Activated naive CD8-positive, alpha-beta T cell (primary cell): ENCODE measurements at regions not wholly inside any gene's neighbourhood (a gene's known extent, or its start where the extent isn't known, plus 50 kb on each side); places are given as distances from the start of the nearest gene placed in this dataset.

Experiments used
- H3K27ac Mint-ChIP-seq: one replicate; pipeline ENCODE4 v1.8.0; 2021; ENCODE audit warnings: mixed read lengths
- H3K27me3 Mint-ChIP-seq: one replicate; pipeline ENCODE4 v1.8.0; 2021; ENCODE audit warnings: mixed read lengths
- H3K36me3 Mint-ChIP-seq: one replicate; pipeline ENCODE4 v1.8.0; 2021; ENCODE audit warnings: mixed read lengths
- H3K4me1 Mint-ChIP-seq: one replicate; pipeline ENCODE4 v1.8.0; 2021; ENCODE audit warnings: low read depth, mixed read lengths
- H3K4me3 Mint-ChIP-seq: one replicate; pipeline ENCODE4 v1.8.0; 2021; ENCODE audit warnings: mild to moderate bottlenecking, mixed read lengths
- H3K9me3 Mint-ChIP-seq: one replicate; pipeline ENCODE4 v1.8.0; 2021; ENCODE audit warnings: low read depth, mixed read lengths

GRCh38 chr10:78685466-78686103 lies 383.2 kb upstream of the ZMIZ1 start:
- Mint-ChIP-seq H3K36me3 (peaks cover 5% of the 10 kb centered on the region), H3K27ac (no peak overlapping the region), H3K4me3 (no peak overlapping the region), H3K4me1 (no peaks in the 10 kb centered on the region), H3K27me3 (peaks cover 9% of the 10 kb centered on the region), H3K9me3 (no peaks in the 10 kb centered on the region)

DNA sequence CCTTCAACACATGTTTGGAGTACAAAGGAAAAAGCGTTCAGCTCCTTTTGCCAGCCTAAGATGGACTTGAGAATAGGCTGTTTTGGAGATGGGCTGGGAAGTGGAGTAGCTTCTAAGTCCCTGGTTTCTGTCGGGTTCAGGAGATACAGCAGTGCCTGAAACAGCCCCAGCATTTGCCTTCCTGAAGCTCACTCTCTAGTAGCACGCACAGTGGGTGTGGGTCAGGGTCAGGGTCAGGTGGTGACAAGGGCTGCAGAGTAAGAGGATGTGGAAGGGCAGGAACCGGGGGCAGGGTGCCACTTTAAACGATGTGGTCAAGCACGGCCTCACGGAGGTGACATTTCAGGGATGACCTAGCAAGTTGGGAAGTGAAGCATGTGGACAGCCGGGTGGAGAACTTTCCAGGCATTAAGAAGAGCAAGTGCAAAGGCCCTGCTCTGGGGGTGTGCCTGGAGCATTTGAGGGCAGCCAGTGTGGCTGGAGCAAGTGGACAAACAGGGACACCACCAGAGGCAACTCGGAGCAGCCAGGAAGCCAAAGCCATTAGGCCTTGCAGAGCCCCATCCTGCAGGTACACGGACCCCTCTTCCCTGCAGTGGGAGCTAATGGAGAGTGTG lies 382.2 kb upstream of the ZMIZ1 start:
- Mint-ChIP-seq H3K9me3 (no peaks in the 10 kb centered on the region), H3K27ac (no peak overlapping the region), H3K36me3 (no peaks in the 10 kb centered on the region), H3K27me3 (peaks cover 4% of the 10 kb centered on the region), H3K4me3 (no peak overlapping the region), H3K4me1 (no peaks in the 10 kb centered on the region)

- no peaks in the 10 kb centered on the region for H3K4me1 Mint-ChIP-seq
- H3K27me3 Mint-ChIP-seq = peaks cover 4% of the 10 kb centered on the region
- no peak overlapping the region for H3K27ac Mint-ChIP-seq
- H3K4me3 Mint-ChIP-seq = no peak overlapping the region
- no peaks in the 10 kb centered on the region for H3K9me3 Mint-ChIP-seq
- no peaks in the 10 kb centered on the region for H3K36me3 Mint-ChIP-seq
Measured at GRCh38 chr10:78687626-78688025, 381.1 kb upstream of the ZMIZ1 start.

- Mint-ChIP-seq H3K27ac (no peak overlapping the region), H3K27me3 (peaks cover 2% of the 10 kb centered on the region), H3K9me3 (no peaks in the 10 kb centered on the region), H3K4me3 (no peak overlapping the region), H3K4me1 (no peaks in the 10 kb centered on the region), H3K36me3 (no peaks in the 10 kb centered on the region)
Measured at GRCh38 chr10:78688230-78688900, 380.4 kb upstream of the ZMIZ1 start.

GRCh38 chr10:78688901-78689583 lies 379.7 kb upstream of the ZMIZ1 start:
- H3K9me3 Mint-ChIP-seq = no peaks in the 10 kb centered on the region
- H3K4me1 Mint-ChIP-seq = no peaks in the 10 kb centered on the region
- H3K4me3 Mint-ChIP-seq = no peak overlapping the region
- no peaks in the 10 kb centered on the region for H3K27me3 Mint-ChIP-seq
- H3K36me3 Mint-ChIP-seq = no peaks in the 10 kb centered on the region
- H3K27ac Mint-ChIP-seq = no peak overlapping the region

GRCh38 chr10:78689584-78689935 lies 379.2 kb upstream of the ZMIZ1 start:
- Mint-ChIP-seq H3K27ac (no peak overlapping the region), H3K4me3 (no peak overlapping the region), H3K27me3 (no peaks in the 10 kb centered on the region), H3K36me3 (no peaks in the 10 kb centered on the region), H3K9me3 (no peaks in the 10 kb centered on the region), H3K4me1 (no peaks in the 10 kb centered on the region)

DNA sequence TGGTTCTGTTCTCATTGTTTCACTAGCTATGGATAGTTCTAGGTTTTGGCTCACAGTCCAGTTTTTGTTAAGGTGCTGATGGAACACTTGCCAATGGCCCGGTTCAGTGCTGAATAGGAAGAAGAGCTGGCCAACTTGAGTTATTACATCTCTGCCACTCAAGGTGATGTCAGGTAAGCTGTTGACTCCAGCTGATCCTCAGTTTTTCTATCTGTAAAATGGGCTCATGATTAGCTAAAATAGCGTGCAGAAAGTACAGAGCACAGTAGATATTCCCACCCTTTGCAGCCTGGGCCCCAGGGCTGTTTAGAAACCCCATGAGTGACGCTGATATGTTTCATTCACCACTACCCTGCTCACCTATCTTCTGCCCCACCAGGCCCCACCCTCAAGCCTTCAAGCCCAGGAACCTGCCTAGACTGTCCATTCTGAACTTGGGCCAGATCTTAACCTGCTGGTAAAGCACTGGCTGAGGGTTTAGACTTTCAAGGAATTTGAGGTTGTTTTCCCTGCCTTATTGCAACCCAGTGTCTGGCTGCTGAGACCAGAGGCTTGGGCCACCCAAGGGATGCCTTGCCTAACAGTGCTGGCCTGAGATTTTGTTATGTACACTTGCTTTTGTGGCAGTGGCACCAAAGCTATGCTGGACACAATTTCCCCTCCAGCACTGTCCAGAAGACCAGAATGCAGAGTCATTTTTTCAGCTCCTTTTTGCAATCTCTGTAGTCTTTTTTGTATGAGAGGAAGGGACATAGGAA lies 378.2 kb upstream of the ZMIZ1 start:
- Mint-ChIP-seq H3K9me3 (no peaks in the 10 kb centered on the region), H3K36me3 (no peaks in the 10 kb centered on the region), H3K4me3 (no peak overlapping the region), H3K4me1 (no peaks in the 10 kb centered on the region), H3K27ac (no peak overlapping the region), H3K27me3 (no peaks in the 10 kb centered on the region)

DNA sequence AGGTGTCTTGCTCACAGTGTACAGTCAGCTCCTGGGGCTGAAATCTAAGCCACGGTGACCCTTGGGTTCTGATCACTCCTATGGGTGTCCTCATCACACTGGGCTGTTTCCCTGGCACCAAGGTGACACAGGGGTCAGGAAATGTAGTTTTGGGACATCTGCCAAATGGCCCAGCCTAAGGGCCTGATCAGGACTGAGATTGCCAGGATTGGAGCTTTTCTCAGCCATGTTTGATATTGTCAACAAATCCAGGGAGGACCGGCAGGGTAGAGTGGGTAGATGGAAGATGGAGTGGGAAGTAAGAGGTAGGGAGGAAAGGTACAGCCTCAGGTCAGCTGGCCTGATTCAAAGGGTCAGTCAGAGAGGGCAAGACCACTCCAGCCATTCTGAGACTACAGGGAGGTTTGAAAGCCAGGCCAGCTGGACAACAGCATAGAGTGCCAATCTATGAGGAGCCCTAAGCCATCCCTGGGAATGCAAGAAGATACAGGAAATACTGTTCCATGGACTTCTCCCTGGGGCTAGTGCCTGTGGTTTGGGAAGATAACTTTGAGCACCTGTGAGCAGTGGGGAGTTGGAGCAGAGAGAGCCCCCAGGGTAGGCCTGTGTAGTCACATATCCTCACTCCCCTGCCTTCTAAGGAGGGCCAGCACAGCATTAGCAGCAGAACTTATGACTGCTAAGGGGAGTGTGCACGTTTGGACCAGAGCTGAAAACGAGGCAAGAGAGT lies 377.3 kb upstream of the ZMIZ1 start:
- no peaks in the 10 kb centered on the region for H3K9me3 Mint-ChIP-seq
- no peak overlapping the region for H3K4me3 Mint-ChIP-seq
- H3K36me3 Mint-ChIP-seq = no peaks in the 10 kb centered on the region
- H3K27ac Mint-ChIP-seq = no peak overlapping the region
- H3K27me3 Mint-ChIP-seq = no peaks in the 10 kb centered on the region
- H3K4me1 Mint-ChIP-seq = no peaks in the 10 kb centered on the region

DNA sequence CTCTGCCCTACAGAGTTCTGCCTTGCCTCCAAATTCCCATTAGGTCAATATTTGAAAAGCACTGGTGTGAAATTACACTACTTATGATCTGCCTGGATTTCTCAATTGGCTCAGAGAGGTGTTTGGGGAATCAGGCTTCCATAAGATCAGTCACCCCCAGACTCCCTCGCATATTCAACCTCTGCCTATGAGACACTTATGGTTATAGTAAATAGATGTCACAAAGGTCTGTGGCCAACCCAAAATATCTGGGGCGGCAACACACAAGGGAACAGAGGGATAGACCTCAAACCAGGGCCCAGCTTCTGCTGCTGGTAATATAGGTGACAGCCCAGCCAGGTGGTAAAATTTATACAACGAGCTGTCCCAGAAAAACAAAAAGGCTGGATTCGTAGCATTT lies 376.7 kb upstream of the ZMIZ1 start:
- no peak overlapping the region for H3K27ac Mint-ChIP-seq
- no peaks in the 10 kb centered on the region for H3K27me3 Mint-ChIP-seq
- no peak overlapping the region for H3K4me3 Mint-ChIP-seq
- no peaks in the 10 kb centered on the region for H3K36me3 Mint-ChIP-seq
- H3K9me3 Mint-ChIP-seq = no peaks in the 10 kb centered on the region
- H3K4me1 Mint-ChIP-seq = no peaks in the 10 kb centered on the region

- no peak overlapping the region for H3K4me3 Mint-ChIP-seq
- no peaks in the 10 kb centered on the region for H3K36me3 Mint-ChIP-seq
- H3K27ac Mint-ChIP-seq = no peak overlapping the region
- H3K27me3 Mint-ChIP-seq = peaks cover under 1% of the 10 kb centered on the region
- no peaks in the 10 kb centered on the region for H3K9me3 Mint-ChIP-seq
- H3K4me1 Mint-ChIP-seq = no peaks in the 10 kb centered on the region
Measured at GRCh38 chr10:78695846-78696245, 372.9 kb upstream of the ZMIZ1 start.

DNA sequence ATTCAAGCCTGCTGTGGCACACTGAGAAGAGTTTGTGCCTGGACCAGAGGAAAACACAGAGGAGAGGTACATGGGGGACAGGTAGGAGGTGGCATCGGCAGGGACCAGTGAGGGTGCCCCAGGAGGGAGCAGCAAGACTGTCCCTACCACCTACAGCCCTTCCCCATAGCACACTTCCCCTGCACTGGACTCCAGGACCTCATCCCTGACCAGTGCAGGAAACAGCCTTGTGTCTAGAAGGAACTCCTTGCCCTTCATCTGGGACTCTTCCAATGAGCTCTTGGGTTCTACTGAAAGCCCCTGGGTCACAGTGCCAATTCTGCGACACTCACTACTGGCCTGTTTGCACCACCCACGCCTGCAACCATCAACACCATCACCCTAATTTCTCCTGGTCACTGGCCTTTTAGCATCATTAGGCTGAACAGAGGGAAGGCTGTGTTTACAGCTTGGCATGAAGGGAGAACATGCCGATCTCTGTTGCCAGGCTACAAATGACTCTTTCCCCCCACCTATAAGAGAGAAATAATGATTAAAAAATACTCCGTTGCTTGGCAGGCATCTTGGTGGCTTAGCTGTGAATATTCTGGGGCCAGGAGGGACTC lies 371.9 kb upstream of the ZMIZ1 start:
- Mint-ChIP-seq H3K4me3 (no peak overlapping the region), H3K36me3 (no peaks in the 10 kb centered on the region), H3K4me1 (no peaks in the 10 kb centered on the region), H3K27me3 (peaks cover 3% of the 10 kb centered on the region), H3K9me3 (no peaks in the 10 kb centered on the region), H3K27ac (no peak overlapping the region)

DNA sequence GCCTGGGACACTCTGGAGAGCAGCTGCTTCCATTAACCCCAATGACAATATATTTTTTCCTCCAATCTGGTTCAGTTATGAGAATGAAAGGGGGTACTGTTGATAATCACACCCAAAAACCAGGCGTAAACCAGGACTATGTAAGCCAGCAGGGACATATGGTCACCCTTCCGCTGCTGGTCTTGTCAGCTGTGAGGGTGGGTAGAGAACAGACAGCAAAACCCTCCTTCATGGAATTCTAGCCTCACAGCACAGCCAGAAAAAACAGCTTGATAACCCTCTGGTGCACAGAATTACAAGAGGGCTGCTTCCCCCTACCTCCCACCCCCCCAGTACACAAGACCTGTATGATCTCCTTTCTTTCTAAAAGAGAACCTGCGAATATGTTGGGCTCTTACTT lies 368.8 kb upstream of the ZMIZ1 start:
- Mint-ChIP-seq H3K9me3 (no peaks in the 10 kb centered on the region), H3K36me3 (no peaks in the 10 kb centered on the region)

GRCh38 chr10:78700413-78700812 lies 368.4 kb upstream of the ZMIZ1 start:
- no peaks in the 10 kb centered on the region for H3K4me1 Mint-ChIP-seq
- H3K36me3 Mint-ChIP-seq = no peaks in the 10 kb centered on the region
- no peak overlapping the region for H3K4me3 Mint-ChIP-seq
- peaks cover 4% of the 10 kb centered on the region for H3K27me3 Mint-ChIP-seq
- H3K27ac Mint-ChIP-seq = no peak overlapping the region
- no peaks in the 10 kb centered on the region for H3K9me3 Mint-ChIP-seq

More for the DNA sequence above, 368.8 kb upstream of the ZMIZ1 start:
- H3K27ac Mint-ChIP-seq = no peak overlapping the region
- peaks cover 4% of the 10 kb centered on the region for H3K27me3 Mint-ChIP-seq
- H3K4me1 Mint-ChIP-seq = no peaks in the 10 kb centered on the region
- H3K4me3 Mint-ChIP-seq = no peak overlapping the region
